ENCODE measurements at regions not wholly inside any gene's neighbourhood (a gene's known extent, or its start where the extent isn't known, plus 50 kb on each side); places are given as distances from the start of the nearest gene placed in this dataset.

- 96% methylated on average over 6 of the region's 6 CpGs for WGBS
- DNase-seq: peak; percentile 3
These were observed 224.0 kb downstream of the PLOD2 start for GRCh38 chr3:145936971-145937370.

GRCh38 chr3:145939431-145939830 is 221.6 kb downstream of the PLOD2 start:
- no peak overlapping the region for H3K4me2 ChIP-seq (ENCODE audit: low read length, poor library complexity, severe bottlenecking)
- no peaks in the 10 kb centered on the region for H3K79me1 ChIP-seq (replicated peaks; ENCODE audit: low read length, poor library complexity, severe bottlenecking)
- no peak overlapping the region for H4K91ac ChIP-seq (ENCODE audit: low read length)
- H3K4me3 ChIP-seq (ENCODE audit: insufficient read depth in 1 of 2, low read depth in 1 of 2, low read length in 2 of 2): no peak overlapping the region
- H3K27ac ChIP-seq (ENCODE audit: low read length, poor library complexity, severe bottlenecking): no peak overlapping the region
- H2BK15ac ChIP-seq (ENCODE audit: low read depth, poor library complexity, severe bottlenecking): no peak overlapping the region
- no peak overlapping the region for H2BK120ac ChIP-seq (ENCODE audit: low read depth, low read length)
- H3K23ac ChIP-seq (ENCODE audit: low read length in 2 of 2): no peak overlapping the region
- no peak overlapping the region for H3K14ac ChIP-seq (ENCODE audit: low read length in 2 of 2)
- H3K9me3 ChIP-seq (ENCODE audit: control insufficient read depth, low read length): no peaks in the 10 kb centered on the region
- H3K27me3 ChIP-seq (ENCODE audit: control insufficient read depth in 1 of 2, insufficient read depth in 1 of 2, low read length in 2 of 2): no peaks in the 10 kb centered on the region
- no peaks in the 10 kb centered on the region for H3K4me1 ChIP-seq (ENCODE audit: control insufficient read depth, insufficient read depth, low read depth, low read length)
- H4K8ac ChIP-seq (ENCODE audit: low read length): no peak overlapping the region
- no peak overlapping the region for H2AFZ ChIP-seq (ENCODE audit: low read depth, low read length)
- no peak overlapping the region for H3K4ac ChIP-seq (ENCODE audit: low read depth in 1 of 2, low read length in 2 of 2)
- no peak overlapping the region for H2BK12ac ChIP-seq (ENCODE audit: low read length in 2 of 2)
- no peak overlapping the region for H3K18ac ChIP-seq (ENCODE audit: low read depth in 1 of 2, low read length in 2 of 2)
- no peak overlapping the region for H2BK5ac ChIP-seq (ENCODE audit: low read depth, low read length, poor library complexity, severe bottlenecking)
- no peak overlapping the region for H2AK5ac ChIP-seq (ENCODE audit: low read length, severe bottlenecking)
- no peak for DNase-seq
- 84% methylated on average over 1 of the region's 2 CpGs for whole genome bisulfite sequencing
- no peaks in the 10 kb centered on the region for H3K36me3 ChIP-seq (ENCODE audit: control insufficient read depth in 1 of 2, insufficient read depth in 2 of 2, low read depth in 1 of 2, low read length in 2 of 2)
- no peak overlapping the region for H3K9ac ChIP-seq (ENCODE audit: low read length)

More at GRCh38 chr3:145936971-145937370, 224.0 kb downstream of the PLOD2 start:
- Histone ChIP-seq H2BK120ac (ENCODE audit: low read depth, low read length) (no peak overlapping the region), H3K27me3 (ENCODE audit: control insufficient read depth in 1 of 2, insufficient read depth in 1 of 2, low read length in 2 of 2) (no peaks in the 10 kb centered on the region), H3K4me1 (ENCODE audit: control insufficient read depth, insufficient read depth, low read depth, low read length) (no peaks in the 10 kb centered on the region), H3K4ac (ENCODE audit: low read depth in 1 of 2, low read length in 2 of 2) (no peak overlapping the region), H2BK5ac (ENCODE audit: low read depth, low read length, poor library complexity, severe bottlenecking) (no peak overlapping the region), H2BK15ac (ENCODE audit: low read depth, poor library complexity, severe bottlenecking) (no peak overlapping the region), H4K91ac (ENCODE audit: low read length) (no peak overlapping the region), H3K18ac (ENCODE audit: low read depth in 1 of 2, low read length in 2 of 2) (no peak overlapping the region), H3K4me2 (ENCODE audit: low read length, poor library complexity, severe bottlenecking) (no peak overlapping the region), H2AFZ (ENCODE audit: low read depth, low read length) (no peak overlapping the region), H3K79me1 (replicated peaks; ENCODE audit: low read length, poor library complexity, severe bottlenecking) (no peaks in the 10 kb centered on the region), H3K9ac (ENCODE audit: low read length) (no peak overlapping the region), H2AK5ac (ENCODE audit: low read length, severe bottlenecking) (no peak overlapping the region), H2BK12ac (ENCODE audit: low read length in 2 of 2) (no peak overlapping the region), H3K27ac (ENCODE audit: low read length, poor library complexity, severe bottlenecking) (no peak overlapping the region), H3K14ac (ENCODE audit: low read length in 2 of 2) (no peak overlapping the region), H3K23ac (ENCODE audit: low read length in 2 of 2) (no peak overlapping the region), H3K4me3 (ENCODE audit: insufficient read depth in 1 of 2, low read depth in 1 of 2, low read length in 2 of 2) (no peak overlapping the region), H4K8ac (ENCODE audit: low read length) (no peak overlapping the region), H3K36me3 (ENCODE audit: control insufficient read depth in 1 of 2, insufficient read depth in 2 of 2, low read depth in 1 of 2, low read length in 2 of 2) (no peaks in the 10 kb centered on the region), H3K9me3 (ENCODE audit: control insufficient read depth, low read length) (no peaks in the 10 kb centered on the region)

- Histone ChIP-seq H2AK5ac (ENCODE audit: low read length, severe bottlenecking) (no peak overlapping the region), H2BK12ac (ENCODE audit: low read length in 2 of 2) (no peak overlapping the region), H4K8ac (ENCODE audit: low read length) (no peak overlapping the region), H3K14ac (ENCODE audit: low read length in 2 of 2) (no peak overlapping the region), H2AFZ (ENCODE audit: low read depth, low read length) (no peak overlapping the region), H3K79me1 (replicated peaks; ENCODE audit: low read length, poor library complexity, severe bottlenecking) (no peaks in the 10 kb centered on the region), H3K18ac (ENCODE audit: low read depth in 1 of 2, low read length in 2 of 2) (no peak overlapping the region), H3K27me3 (ENCODE audit: control insufficient read depth in 1 of 2, insufficient read depth in 1 of 2, low read length in 2 of 2) (no peaks in the 10 kb centered on the region), H4K91ac (ENCODE audit: low read length) (no peak overlapping the region), H3K4ac (ENCODE audit: low read depth in 1 of 2, low read length in 2 of 2) (no peak overlapping the region), H3K4me3 (ENCODE audit: insufficient read depth in 1 of 2, low read depth in 1 of 2, low read length in 2 of 2) (no peak overlapping the region), H2BK15ac (ENCODE audit: low read depth, poor library complexity, severe bottlenecking) (no peak overlapping the region), H3K27ac (ENCODE audit: low read length, poor library complexity, severe bottlenecking) (no peak overlapping the region), H3K4me1 (ENCODE audit: control insufficient read depth, insufficient read depth, low read depth, low read length) (no peaks in the 10 kb centered on the region), H2BK5ac (ENCODE audit: low read depth, low read length, poor library complexity, severe bottlenecking) (no peak overlapping the region), H2BK120ac (ENCODE audit: low read depth, low read length) (no peak overlapping the region), H3K9me3 (ENCODE audit: control insufficient read depth, low read length) (no peaks in the 10 kb centered on the region), H3K9ac (ENCODE audit: low read length) (no peak overlapping the region), H3K23ac (ENCODE audit: low read length in 2 of 2) (no peak overlapping the region), H3K4me2 (ENCODE audit: low read length, poor library complexity, severe bottlenecking) (no peak overlapping the region), H3K36me3 (ENCODE audit: control insufficient read depth in 1 of 2, insufficient read depth in 2 of 2, low read depth in 1 of 2, low read length in 2 of 2) (no peaks in the 10 kb centered on the region)
- DNase-seq: no peak
- 86% methylated on average over 1 of the region's 1 CpG for WGBS
These were observed 218.9 kb downstream of the PLOD2 start for GRCh38 chr3:145942052-145942451.

GRCh38 chr3:145943952-145944351 is 217.0 kb downstream of the PLOD2 start:
- Histone ChIP-seq H3K4me3 (ENCODE audit: insufficient read depth in 1 of 2, low read depth in 1 of 2, low read length in 2 of 2) (no peak overlapping the region), H3K4me1 (ENCODE audit: control insufficient read depth, insufficient read depth, low read depth, low read length) (no peaks in the 10 kb centered on the region), H3K36me3 (ENCODE audit: control insufficient read depth in 1 of 2, insufficient read depth in 2 of 2, low read depth in 1 of 2, low read length in 2 of 2) (no peaks in the 10 kb centered on the region), H3K14ac (ENCODE audit: low read length in 2 of 2) (no peak overlapping the region), H3K79me1 (replicated peaks; ENCODE audit: low read length, poor library complexity, severe bottlenecking) (no peaks in the 10 kb centered on the region), H3K23ac (ENCODE audit: low read length in 2 of 2) (no peak overlapping the region), H4K8ac (ENCODE audit: low read length) (no peak overlapping the region), H2AK5ac (ENCODE audit: low read length, severe bottlenecking) (no peak overlapping the region), H2BK5ac (ENCODE audit: low read depth, low read length, poor library complexity, severe bottlenecking) (no peak overlapping the region), H3K9ac (ENCODE audit: low read length) (no peak overlapping the region), H3K27me3 (ENCODE audit: control insufficient read depth in 1 of 2, insufficient read depth in 1 of 2, low read length in 2 of 2) (no peaks in the 10 kb centered on the region), H3K27ac (ENCODE audit: low read length, poor library complexity, severe bottlenecking) (no peak overlapping the region), H3K18ac (ENCODE audit: low read depth in 1 of 2, low read length in 2 of 2) (no peak overlapping the region), H2BK120ac (ENCODE audit: low read depth, low read length) (no peak overlapping the region), H4K91ac (ENCODE audit: low read length) (no peak overlapping the region), H3K4ac (ENCODE audit: low read depth in 1 of 2, low read length in 2 of 2) (no peak overlapping the region), H2BK15ac (ENCODE audit: low read depth, poor library complexity, severe bottlenecking) (no peak overlapping the region), H2AFZ (ENCODE audit: low read depth, low read length) (no peak overlapping the region), H3K9me3 (ENCODE audit: control insufficient read depth, low read length) (no peaks in the 10 kb centered on the region), H2BK12ac (ENCODE audit: low read length in 2 of 2) (no peak overlapping the region), H3K4me2 (ENCODE audit: low read length, poor library complexity, severe bottlenecking) (no peak overlapping the region)
- DNase-seq: no peak
- WGBS: 40% methylated on average over 2 of the region's 2 CpGs
